GM19324 (cell line): ENCODE measurements at regions not wholly inside any gene's neighbourhood (a gene's known extent, or its start where the extent isn't known, plus 50 kb on each side); places are given as distances from the start of the nearest gene placed in this dataset.

ENCODE experiments used
- ATAC-seq: cut with Tn5 transposase; IDR thresholded peaks from one replicate; pipeline ENCODE4 v1.9.1; 2021; ENCODE audit warnings: mild to moderate bottlenecking, moderate library complexity; ENCODE audit not compliant: unreplicated experiment, low FRiP score

DNA sequence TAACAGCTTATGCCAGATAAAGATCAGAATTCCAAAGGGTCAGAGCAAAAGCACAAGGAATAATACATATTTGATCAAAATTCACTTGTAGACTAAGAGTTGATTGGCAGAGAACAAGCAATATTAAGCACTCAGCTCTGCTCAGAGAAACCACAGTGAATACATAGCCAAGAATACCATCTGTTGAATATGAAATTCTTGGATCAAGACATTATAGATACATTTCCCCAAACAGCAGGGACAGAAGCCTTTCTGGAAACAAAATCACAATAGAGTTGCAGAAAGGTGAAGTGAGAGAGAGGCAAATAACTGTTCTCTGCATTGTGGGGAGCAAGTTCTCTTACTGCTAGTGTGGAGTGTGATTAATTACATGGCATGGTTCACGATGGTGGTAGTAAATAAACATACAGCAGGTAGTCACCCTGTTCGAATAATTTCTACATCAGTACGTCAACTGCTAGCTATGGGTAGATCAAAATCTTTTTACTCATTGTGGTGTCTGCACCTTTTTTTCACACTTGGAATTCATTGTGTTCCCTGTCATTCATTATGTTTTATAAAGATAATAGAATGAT lies 366.7 kb downstream of the PCDH7 start:
- ATAC-seq, result no peak

DNA sequence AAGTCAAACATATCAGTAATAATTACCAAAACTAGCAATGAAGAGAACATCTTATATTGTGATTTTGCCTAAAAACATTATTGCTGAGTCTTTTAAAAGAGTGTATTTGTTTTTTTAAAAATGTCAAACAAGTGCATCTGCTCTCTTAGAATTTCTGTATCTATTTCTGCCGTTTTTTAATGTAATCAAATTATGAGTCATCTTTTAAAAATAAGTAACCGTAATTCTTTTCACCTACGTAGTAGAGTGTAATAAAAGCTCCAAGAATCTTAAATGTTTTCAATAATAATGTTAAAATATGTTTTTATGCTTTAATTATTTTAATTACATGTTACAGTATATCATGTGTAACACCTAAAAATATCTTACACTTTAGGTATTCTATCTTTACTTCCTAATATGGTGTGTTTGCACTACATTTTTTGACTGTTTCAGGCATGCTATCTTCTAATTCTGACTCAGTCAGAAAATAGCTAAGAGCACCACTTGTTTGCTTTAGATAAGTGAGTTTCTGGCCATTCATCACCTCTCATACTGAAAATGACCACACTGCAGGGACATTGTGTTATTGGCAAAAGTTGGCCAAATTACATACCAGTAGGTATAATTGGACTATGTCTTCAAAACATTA lies 368.5 kb downstream of the PCDH7 start:
- ATAC-seq, result no peak

DNA sequence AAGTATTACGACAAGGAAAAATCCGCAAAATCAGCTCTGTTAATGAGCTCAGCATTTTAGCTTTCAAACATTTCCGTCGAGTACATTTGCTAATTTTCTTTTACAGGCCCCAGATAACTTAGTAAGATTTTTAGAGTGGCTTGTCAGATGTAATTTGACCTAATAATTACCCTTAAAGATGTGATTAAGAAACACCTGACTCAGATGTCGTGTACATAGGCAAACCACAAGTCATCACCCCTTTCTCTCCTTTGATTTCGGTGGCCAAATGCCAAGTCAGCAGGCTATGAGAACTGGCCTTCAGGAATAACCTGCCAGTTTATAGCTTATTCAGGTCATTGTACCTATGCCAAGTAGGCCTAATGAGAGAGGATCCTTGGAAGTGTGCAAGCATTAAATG lies 369.6 kb downstream of the PCDH7 start:
- no peak for ATAC-seq

DNA sequence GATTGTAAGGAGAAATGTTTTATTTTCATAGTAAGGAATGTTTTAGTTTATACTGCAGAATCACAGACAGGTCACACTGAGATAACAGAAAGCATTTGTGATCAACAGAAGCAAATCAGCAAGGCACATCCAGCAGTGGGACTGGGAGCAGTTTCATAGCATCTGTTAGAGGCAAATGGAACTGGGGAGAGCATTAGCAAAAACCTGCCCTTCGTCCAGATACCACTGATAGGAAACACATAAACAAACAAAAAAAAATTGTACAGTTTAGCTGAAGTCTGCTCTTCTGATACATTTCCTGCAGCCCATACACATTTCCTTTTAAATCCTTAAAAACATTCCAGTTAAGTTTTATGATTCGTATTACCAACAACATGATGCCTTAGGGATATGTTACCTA lies 374.3 kb downstream of the PCDH7 start:
- ATAC-seq, result no peak

DNA sequence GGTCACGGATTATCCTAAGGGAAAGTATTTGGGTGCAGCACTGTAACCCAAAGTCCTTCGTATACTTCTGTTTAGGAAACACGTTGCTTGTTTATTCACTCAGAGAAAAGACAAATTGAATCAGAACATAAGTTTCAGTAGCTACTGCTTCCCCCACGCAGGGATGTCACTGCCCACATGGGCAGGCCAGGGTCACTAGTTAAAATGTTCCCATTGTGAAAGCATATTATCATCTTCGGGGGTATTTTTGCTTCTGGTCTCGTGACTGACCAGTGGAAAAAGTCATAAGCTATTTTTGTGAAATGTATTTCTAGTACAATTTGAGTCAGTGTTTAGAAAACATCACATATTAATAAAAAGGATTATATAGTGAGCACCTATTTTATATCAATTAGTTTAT lies 377.8 kb downstream of the PCDH7 start:
- ATAC-seq, result no peak

DNA sequence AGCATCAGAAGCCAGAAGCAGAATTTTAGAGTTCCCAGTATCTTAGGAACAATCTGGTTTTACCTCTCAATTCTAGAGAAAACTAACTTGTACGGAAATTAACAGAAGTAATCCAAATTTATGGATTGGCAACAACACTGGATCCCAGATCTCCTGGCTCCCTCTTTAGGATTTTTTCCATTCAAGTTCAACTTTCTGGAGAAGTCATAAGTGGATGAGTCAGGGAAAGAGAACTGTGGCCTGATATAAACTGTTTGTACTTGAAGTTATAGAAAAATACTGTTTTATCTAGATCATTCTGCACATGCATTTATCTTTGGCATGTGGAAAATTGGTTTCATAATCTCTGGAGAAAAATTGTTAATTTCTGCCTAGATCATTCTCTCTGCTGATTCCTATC lies 380.4 kb downstream of the PCDH7 start:
- no peak for ATAC-seq

DNA sequence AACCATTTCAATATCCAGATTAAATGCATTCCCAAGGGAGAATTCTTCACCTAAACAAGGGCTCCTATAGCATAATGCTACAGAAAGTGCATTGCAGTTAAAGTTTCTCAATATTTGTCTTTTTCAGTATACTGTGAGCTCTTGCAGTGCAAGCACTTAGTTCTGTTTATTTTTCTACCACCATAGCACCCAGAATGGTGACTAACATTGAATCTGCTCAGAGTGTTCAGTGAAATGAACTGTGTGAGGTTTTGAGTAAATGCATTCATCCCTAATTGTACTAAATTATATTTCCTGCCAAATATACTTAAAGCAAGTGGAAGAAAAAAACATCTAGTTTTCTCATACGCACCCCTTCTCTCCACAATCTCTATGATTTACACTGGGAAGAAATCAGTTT lies 383.9 kb downstream of the PCDH7 start:
- no peak for ATAC-seq

DNA sequence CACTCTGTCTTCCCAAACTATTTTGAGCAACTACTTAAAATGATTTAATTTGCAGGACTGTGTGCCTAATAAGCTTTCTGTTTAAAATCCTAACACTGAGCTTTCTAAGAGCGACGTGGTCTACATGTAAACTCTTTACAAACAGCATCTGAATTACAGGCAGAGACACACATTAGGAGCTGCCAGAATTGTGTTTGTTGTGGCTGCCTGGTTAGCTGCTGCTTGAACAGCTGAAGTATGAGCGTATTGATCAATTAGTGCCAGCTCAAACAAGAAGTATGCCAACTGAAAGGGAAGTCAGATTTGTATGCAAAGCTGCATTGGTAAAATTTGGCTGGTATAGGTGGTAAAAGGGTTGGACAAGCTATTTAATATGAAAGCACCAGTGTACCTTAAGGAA lies 384.4 kb downstream of the PCDH7 start:
- no peak for ATAC-seq

DNA sequence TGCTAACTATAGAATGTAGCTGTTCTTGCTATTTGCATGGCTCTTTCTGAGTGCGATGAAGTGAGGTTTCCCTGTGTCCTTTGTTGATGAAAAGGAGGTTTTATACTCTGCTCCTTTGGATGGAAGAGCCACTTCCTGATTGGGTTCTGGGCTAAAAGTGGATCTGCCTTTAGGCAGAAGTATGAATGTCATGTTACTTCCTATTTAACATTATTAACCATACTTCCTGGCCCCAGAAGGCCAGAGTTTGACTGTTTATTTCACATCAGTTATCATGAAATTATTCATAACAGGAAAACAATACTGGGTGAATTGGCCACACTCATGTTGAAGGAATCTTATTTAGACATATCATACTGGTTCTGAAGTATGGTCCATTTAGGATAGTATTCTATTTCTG lies 386.2 kb downstream of the PCDH7 start:
- ATAC-seq, result no peak

DNA sequence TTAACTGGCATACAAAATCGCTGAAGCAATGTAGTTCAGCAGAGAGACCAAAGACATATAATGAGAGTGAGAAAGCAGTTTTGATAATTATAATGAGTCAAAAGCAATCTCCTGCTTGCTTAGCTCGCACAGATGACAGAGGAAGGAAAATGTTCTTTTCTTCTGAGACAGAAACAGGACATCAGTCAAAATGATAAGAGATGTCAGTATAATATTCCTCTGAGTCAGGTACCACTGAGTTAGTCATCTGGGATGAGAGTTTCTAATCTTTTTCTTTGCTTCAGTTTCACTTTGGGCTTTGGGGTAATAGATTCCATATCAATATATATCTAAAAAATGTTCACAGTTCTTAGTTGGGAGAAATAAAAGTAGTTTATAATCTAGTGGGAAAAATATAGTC lies 387.2 kb downstream of the PCDH7 start:
- no peak for ATAC-seq

DNA sequence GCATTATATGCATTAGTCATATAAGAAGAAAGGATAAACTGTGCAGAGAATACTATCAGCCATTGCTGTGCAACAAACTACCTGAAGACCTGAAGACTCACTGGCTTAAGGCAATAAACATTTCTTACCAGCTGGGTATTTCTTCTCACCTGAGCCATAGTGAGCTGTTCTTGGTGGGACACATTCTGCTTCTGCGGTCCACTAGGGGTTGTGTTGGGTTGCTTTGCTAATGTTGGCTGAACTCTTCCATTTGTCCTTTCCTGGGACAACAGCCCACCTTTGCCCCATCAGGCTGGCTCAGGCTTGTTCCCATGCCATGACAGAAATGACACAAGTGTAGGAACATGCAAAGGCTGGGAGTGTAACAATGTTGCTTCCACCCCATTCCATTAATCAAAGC lies 388.6 kb downstream of the PCDH7 start:
- no peak for ATAC-seq

DNA sequence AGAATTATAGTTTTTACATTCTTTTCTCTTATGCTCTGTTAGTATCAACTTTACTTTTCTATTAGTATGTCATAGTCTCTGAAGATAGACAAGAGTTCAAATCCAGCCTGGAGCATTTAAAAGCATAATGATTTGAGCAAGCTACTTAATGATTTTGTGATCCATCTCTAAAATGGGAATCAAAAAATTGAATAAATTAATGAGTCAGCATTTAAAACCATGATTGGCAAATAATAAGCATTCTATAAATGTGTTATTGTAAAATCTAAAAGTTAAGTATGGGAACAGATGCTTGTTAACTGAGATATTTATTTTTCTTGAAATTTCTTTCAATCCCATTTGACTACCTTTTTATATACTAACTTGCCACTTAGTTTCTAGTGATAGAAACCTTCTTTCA lies 391.6 kb downstream of the PCDH7 start:
- no peak for ATAC-seq

DNA sequence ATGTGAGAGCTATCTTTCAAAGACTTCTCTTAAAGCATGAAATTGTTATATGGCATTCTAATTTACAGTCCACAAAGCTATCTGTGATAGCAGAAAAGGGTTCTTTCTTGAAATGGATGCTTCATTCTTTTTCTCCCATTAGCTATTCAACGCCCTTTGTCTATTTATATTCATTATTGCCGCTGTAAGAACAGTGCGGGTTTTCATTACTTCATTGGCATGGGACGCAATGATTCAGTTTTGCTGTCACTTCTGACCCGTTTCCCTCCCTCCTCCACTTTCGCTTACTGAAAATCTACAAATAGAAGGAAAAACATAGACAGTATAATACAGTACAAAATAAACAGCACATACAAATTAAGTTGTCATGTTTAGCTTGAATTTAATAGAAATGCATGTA lies 394.6 kb downstream of the PCDH7 start:
- ATAC-seq, result no peak

DNA sequence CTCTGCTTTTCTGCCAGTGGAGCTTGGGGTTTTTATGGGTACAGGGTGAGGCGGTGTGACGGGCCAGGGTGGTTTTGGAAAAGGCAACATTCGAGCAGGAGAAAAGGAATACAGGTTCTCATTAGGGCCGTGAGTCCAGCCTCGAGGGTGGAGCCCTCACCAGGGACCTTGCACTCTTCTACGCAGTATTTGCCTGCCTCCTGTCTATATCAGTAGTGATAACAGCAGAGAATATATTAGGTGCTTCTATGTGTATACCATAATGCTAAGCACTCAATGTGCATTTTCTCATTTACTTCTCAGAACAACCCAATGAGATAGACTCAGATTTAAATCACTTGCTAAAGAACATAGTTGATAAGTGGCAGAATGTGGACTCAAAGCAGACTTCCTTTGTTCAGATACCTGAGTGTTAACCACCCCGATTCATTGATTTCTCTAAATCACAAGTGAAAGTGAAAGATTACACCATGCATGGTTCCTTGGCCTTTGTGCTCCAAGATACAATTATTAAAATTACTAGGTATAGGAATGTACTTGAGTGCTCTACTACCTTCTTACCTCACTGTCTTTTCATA lies 403.9 kb downstream of the PCDH7 start:
- no peak for ATAC-seq

DNA sequence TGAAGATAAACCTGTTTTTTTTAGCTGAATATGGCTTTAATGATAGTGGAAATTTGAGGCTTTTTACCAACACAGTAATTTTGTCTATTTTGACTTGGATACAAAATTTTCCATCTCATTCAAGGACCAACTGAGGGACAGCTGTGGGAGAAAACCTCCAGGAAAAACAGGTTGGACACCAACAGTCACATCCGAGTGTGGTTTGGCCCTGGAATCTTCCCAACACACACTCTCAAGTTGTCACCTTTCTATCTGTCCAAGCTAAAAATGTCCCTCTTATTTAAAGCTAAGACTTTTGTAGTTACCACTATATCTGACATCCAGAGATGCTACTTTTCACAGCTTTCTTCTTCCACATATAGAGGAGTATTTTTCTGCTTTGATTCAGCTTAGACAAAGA lies 404.9 kb downstream of the PCDH7 start:
- ATAC-seq, result no peak

DNA sequence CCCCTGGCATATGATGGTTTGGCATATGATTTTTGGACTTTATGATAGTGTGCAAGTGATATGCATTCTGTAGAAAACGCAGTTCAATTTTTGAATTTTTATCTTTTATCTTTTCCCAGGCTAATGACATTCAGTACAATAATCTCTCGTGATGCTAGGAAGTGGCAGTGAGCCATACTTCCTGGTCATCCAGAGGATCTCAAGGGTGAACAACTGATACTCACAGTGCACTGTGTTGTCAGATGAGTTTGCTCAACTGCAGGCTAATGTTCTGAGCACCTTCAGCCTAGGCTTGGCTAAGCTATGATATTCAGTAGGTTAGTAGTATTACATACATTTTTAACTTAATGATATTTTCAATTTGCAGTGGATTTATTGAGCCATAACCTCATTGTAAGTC lies 405.3 kb downstream of the PCDH7 start:
- no peak for ATAC-seq

DNA sequence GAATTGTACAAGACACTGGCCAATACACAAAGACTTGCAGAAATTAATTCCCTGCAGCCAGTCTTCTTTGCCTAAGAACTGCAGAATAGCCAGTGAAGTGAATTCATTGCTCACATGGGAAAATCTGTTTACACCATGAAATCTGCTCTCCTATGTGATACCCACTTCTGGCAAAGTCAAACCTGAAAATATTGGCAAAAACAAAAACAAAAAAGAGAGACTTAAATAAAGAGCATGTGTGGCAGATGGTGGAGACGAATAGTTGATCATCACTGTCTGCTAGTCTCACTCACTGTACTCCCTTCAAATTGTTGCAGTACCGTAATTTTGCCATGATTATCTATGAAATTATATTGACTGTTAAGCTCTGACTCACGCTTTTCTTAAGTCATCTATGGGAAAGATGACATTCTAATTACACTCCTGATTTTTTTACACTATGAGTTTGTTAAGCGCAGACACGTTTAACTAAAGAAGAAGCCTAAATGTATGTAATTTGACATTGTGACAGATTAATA lies 406.8 kb downstream of the PCDH7 start:
- no peak for ATAC-seq

DNA sequence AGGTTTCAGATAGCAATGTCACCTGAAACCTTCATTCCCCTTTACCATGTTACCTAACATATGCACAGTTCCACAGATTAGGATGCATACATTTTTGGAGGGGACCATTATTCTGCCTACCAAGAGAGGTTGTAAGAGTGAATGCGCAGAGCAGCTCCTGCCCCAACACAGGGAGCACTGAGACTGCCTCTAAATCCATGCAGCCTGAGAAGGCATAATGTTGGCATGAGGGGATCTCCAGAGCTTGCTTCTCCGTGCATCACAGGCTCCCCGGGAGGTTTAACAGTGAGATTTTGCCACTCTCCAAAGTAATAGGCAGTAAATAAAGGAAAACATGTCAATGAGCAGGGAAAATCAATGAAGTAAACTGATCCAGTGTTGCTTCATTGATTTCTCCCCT lies 410.8 kb downstream of the PCDH7 start:
- ATAC-seq, result no peak

DNA sequence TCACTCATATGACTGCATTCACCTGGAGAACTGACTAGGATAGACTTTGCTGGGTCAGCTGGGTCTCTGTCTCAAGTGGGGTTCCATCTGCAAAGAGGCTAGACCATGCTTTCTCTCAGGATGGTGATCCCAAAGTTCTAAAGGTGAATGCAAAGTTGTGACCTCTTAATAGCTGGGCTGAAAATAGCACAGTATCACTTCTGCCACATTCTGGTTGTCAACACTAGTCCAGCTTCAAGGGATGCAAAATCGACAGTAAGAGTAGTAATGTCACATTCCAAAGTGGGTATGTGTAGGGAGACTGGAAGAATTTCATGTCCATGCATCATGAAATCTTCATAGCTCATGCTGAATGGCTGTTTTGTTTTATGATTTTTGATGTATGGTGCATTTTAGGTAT lies 414.6 kb downstream of the PCDH7 start:
- ATAC-seq, result no peak

DNA sequence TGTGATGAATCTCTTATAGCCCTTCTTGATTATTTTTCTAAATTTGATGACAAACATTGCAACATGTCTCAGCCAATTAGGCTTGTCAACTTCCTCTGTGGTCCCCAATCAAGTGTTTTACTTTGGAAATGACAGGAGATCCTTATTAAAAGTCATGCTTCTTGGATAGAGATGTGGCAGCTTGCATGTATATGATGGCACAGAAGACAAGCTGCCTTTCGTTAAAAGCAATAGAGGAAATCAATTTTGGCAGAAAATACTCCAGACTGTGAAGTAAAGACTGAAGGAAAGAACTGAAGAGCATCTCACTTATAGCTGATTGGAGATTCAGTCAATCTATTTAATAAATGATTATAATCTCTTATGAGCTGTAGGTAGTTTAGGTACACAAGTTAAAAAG lies 419.6 kb downstream of the PCDH7 start:
- ATAC-seq, result no peak

DNA sequence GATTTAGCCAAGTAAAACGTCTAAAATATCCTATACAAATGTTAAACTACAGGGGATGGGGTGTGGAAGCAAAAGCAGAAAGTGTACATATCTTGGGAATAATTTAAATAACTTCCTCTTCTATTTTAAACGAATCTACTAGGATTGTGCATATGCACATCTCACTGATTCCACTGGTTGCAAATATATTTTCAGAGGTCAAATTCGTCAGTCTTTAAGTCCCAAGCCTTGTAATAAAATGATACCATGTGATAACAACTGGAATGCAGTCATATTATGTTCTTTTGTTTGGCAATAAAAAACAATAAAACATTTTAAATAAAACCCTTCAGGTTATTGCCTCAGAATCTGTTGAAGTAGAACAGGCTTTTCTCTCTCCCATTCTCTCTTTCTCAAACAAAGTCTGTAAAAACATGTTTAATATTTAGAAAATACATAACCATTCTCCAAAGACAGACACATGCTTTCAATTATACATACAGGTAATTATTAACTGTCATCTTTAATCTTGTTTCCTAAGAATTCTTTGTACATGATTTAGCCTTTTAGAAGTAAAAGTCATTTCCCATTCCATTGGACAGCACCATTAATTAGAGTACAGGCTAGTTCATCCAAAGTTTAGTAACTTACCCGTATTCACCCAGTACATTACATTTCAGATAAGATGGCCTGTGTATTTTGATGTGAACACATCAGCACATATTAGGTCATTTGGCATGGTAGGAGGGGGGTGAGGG lies 421.1 kb downstream of the PCDH7 start:
- no peak for ATAC-seq

DNA sequence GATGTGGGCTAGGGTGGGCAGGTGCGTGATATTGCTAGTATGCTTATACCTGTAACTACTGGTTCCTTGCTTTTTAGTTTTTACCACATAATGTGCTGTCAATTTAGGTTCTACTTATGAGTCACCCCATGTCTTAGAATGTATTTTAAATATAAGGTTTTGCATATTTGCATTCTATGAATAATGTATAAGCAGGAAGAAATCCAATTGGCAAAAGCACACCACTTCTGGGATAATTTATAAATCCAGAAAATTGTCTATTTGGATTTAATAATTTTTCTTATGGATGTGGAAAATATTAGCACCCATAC lies 421.6 kb downstream of the PCDH7 start:
- no peak for ATAC-seq
